ENCODE measurements at regions not wholly inside any gene's neighbourhood (a gene's known extent, or its start where the extent isn't known, plus 50 kb on each side); places are given as distances from the start of the nearest gene placed in this dataset.

DNA sequence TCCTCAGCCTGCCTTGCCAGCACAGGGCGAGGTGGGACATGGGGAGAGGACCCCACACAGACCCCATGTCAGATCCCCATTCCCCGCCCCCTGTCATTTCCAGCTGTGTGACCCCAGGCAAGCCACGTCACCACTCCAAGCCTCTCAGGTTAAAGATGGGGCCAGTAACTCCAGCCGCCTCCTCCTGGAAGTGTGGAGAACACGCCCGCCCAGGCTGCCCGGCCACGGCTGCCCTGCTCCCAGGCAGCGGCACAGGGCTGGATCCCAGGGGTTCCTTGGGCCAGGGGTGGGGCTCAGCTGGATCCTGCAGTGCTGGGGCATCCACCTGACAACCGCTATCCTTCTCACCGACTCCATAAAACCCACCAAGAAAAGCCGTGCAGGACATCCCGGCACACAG lies 86.1 kb downstream of the PDGFA start:
- TF ChIP-seq CTCF (conservative IDR thresholded peaks at IDR 0.05; ENCODE audit: low read depth, low read length) = no peak
- H3K4me3 ChIP-seq (ENCODE audit: low read depth, low read length) = no peak overlapping the region
- no peak for DNase-seq (ENCODE audit: low read depth)

GRCh38 chr7:434891-435629 lies 84.6 kb downstream of the PDGFA start:
- peak overlapping the region; percentile 17 for H3K4me3 ChIP-seq (ENCODE audit: low read depth, low read length)
- DNase-seq (ENCODE audit: low read depth) = peak; percentile 27
- no peak for TF ChIP-seq CTCF (conservative IDR thresholded peaks at IDR 0.05; ENCODE audit: low read depth, low read length)

DNA sequence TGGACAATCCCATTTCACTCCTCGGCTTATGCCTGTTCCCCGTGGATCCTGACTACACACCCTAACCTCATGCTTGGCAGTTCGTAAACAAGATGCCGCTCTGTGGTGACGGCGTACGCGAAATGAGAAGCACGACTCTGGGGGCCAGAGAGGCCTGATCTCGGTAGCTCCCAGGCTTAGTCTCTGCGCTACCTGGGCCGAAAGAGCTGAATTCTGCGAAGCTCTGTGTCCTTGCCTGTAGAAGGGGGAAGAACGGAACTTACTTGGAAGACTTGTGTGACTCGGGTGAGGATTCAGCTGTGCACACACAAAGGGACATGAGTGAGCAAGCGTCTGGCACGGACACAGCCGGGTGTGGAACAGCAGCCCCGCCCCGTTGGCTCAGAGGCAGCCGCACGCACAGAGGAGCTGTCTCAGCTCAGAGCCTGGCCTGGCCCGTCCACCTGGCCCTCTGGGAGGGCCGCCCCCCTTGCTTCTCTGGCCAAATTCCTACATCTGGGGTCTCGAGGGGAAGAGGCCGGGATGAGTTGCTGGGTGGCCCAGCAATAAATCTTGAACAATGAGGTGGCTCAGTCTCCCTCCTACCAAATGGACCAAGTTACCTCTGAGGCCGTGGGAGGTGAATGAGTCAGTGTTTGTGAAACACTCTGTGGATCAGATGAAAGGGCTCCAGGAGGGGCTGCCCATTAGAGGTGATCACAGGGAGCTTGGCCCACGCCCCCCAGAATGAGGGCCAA lies 83.8 kb downstream of the PDGFA start:
- no peak for TF ChIP-seq CTCF (conservative IDR thresholded peaks at IDR 0.05; ENCODE audit: low read depth, low read length)
- no peak overlapping the region for H3K4me3 ChIP-seq (ENCODE audit: low read depth, low read length)

DNA sequence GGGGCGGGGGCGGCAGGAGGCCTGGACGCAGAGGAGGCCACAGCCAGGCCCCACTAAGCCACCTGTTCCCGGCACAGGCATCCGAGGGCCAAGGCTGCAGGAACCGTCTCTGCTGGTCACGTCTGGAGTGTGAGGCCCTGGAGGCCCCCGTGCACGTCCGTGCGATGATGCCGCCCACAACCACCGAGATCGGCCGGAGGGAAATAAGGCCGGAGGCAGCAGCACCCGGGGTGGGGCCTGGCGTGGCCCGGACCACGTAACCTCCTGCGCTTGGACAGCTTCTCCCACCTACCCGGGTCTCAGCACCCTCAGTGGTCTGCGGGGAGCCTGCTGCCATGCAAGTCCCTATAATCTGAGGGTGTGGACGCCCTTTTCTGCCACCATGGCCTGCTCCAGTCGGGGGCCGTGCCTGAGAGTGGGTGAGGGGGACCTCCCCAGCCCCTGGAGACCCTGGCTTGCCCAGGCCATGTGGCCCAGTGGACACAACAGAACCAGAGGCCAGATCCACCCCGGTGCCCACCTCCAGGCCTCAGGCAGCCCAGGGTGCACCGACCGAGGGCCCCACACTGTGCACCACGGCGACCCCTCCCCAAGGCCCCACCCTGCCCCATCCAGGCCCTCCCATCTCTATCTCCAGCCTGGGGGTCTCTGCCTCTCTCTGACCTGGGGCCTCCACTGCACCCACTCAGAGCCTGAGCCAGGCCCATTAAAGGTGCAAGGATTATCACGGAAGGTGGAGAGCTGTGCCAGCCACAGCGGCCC lies 83.1 kb downstream of the PDGFA start:
- no peak for DNase-seq (ENCODE audit: low read depth)
- no peak for TF ChIP-seq CTCF (conservative IDR thresholded peaks at IDR 0.05; ENCODE audit: low read depth, low read length)
- no peak overlapping the region for H3K4me3 ChIP-seq (ENCODE audit: low read depth, low read length)

More for the DNA sequence above, 83.8 kb downstream of the PDGFA start:
- DNase-seq (ENCODE audit: low read depth) = no peak

GRCh38 chr7:437329-438251 lies 82.1 kb downstream of the PDGFA start:
- H3K4me3 ChIP-seq (ENCODE audit: low read depth, low read length) = no peak overlapping the region
- no peak for DNase-seq (ENCODE audit: low read depth)
- TF ChIP-seq CTCF (conservative IDR thresholded peaks at IDR 0.05; ENCODE audit: low read depth, low read length) = no peak

DNA sequence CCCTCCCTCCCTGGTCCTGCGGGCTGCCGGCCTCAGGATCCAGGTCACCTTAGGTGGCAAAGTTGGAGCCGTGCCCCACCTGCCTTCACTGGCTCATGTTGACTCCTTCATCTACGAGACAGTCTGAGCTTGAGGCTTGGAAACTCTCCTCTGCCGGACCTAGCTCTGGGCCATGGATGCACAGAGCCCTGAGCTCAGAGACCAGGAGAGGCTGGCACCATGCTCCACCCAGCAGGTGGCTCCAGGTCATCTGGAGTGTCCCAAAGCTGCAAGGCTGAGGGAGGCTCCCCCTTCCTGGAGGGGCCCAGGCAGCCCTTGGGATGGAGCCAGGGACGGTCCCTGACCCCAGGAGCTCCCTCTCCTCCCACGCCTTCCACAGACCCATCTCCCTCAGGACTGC lies 81.3 kb downstream of the PDGFA start:
- no peak for DNase-seq (ENCODE audit: low read depth)
- H3K4me3 ChIP-seq (ENCODE audit: low read depth, low read length) = no peak overlapping the region
- no peak for TF ChIP-seq CTCF (conservative IDR thresholded peaks at IDR 0.05; ENCODE audit: low read depth, low read length)

All from choroid plexus epithelial cell (primary cell).